HL-60 (cell line): ENCODE measurements at regions not wholly inside any gene's neighbourhood (a gene's known extent, or its start where the extent isn't known, plus 50 kb on each side); places are given as distances from the start of the nearest gene placed in this dataset.

Source experiments
- DNase-seq, 2 experiments: peaks; one replicate each; pipeline ENCODE4 v3.0.0-alpha.2; 2010 to 2020; ENCODE audit warnings: low read depth in 1 of 2, low spot score in 1 of 2
- H3K27ac ChIP-seq: fragments of 250-450 bp; sonication (Bioruptor Pico); replicated peaks from 2 replicates; pipeline ENCODE4 v1.5.1; 2020; ENCODE audit warnings: mild to moderate bottlenecking, moderate library complexity
- H3K27me3 ChIP-seq: fragments of 250-450 bp; sonication (Bioruptor Pico); 2 replicates; pipeline ENCODE4 v1.5.1; 2021; ENCODE audit warnings: mild to moderate bottlenecking, moderate library complexity; ENCODE audit not compliant: insufficient read depth, poor library complexity, severe bottlenecking
- H3K4me3 ChIP-seq: replicated peaks from 2 replicates; pipeline ENCODE4 v1.5.1; 2011; ENCODE audit warnings: mild to moderate bottlenecking, control low read depth, low read length; ENCODE audit not compliant: insufficient read depth
- GABPA ChIP-seq: IDR thresholded peaks from 2 replicates; pipeline ENCODE4 v1.6.1; 2012; ENCODE audit warnings: low read depth
- POLR2AphosphoS5 ChIP-seq: IDR thresholded peaks from 2 replicates; pipeline ENCODE4 v1.6.1; 2012; ENCODE audit warnings: low read depth
- REST ChIP-seq: IDR thresholded peaks from 2 replicates; pipeline ENCODE4 v1.6.1; 2012; ENCODE audit warnings: low read depth; ENCODE audit not compliant: insufficient replicate concordance
- SPI1 ChIP-seq: IDR thresholded peaks from 2 replicates; pipeline ENCODE4 v1.6.1; 2012; ENCODE audit warnings: low read depth, mild to moderate bottlenecking, borderline replicate concordance
- TF ChIP-seq, protein P1 (sequence below): IDR thresholded peaks from one replicate; pipeline ENCODE4 v1.5.1; 2011; ENCODE audit warnings: low read length, control low read depth, inconsistent platforms; ENCODE audit not compliant: insufficient read depth

GRCh38 chr7:125370502-125370901, 440.9 kb upstream of the POT1 start:
- Histone ChIP-seq H3K27me3 (no peaks in the 10 kb centered on the region), H3K27ac (no peak overlapping the region), H3K4me3 (no peak overlapping the region)
- DNase-seq = no peak
- no peak for TF ChIP-seq GABPA
- no peak for TF ChIP-seq POLR2AphosphoS5
- TF ChIP-seq REST = no peak
- no peak for TF ChIP-seq SPI1
- TF ChIP-seq, protein P1, sequence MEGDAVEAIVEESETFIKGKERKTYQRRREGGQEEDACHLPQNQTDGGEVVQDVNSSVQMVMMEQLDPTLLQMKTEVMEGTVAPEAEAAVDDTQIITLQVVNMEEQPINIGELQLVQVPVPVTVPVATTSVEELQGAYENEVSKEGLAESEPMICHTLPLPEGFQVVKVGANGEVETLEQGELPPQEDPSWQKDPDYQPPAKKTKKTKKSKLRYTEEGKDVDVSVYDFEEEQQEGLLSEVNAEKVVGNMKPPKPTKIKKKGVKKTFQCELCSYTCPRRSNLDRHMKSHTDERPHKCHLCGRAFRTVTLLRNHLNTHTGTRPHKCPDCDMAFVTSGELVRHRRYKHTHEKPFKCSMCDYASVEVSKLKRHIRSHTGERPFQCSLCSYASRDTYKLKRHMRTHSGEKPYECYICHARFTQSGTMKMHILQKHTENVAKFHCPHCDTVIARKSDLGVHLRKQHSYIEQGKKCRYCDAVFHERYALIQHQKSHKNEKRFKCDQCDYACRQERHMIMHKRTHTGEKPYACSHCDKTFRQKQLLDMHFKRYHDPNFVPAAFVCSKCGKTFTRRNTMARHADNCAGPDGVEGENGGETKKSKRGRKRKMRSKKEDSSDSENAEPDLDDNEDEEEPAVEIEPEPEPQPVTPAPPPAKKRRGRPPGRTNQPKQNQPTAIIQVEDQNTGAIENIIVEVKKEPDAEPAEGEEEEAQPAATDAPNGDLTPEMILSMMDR = no peak

DNA sequence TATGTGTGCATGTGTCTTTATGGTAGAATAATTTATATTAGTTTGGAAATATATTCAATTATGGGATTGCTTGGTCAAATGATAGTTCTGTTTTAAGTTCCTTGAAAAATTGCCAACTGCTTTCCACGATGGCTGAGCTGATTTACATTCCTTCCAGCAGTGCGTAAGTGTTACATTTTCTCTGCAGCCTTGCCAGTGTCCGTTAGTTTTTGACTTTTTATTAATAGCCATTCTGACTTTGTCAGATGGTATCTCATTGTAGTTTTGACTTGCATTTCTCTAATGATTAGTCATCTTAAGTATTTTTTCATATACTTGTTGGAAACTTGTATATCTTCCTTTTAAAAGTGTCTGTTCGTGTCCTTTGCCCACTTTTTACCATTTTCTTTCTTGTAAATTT, 434.2 kb upstream of the POT1 start:
- no peak for DNase-seq
- TF ChIP-seq REST (no peak), GABPA (no peak), POLR2AphosphoS5 (no peak), SPI1 (no peak)
- TF ChIP-seq, protein P1 = no peak
- H3K27me3 ChIP-seq = no peaks in the 10 kb centered on the region
- H3K27ac ChIP-seq = no peak overlapping the region
- no peak overlapping the region for H3K4me3 ChIP-seq

DNA sequence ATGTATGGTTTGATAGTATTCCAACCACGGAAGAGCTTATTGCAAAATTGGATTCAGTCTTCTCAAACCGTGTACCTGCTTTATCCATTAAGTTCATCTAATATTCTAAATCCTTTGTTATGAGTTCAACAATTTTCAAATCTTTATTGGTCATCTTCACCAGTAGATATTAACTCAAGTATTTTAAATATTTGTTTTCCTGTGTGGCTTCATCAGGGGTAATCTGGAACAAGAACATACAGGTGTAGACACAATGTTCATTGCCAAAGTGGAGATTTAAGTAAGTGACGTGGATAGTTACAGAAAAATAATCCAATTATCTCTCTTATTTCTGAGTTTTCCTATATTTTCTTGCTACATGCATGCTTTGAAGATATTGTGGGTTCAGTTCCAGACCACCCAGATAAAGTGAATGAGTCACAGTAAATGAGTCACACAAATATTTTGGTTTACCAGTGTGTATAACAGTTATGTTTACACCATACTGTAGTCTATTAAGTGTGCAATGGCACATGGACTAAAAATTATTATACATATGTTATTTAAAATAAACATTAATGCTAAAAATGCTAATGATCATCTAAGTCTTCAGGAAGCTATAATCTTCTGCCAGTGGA, 429.0 kb upstream of the POT1 start:
- H3K27me3 ChIP-seq = no peaks in the 10 kb centered on the region
- DNase-seq = no peak
- TF ChIP-seq SPI1 (no peak), POLR2AphosphoS5 (no peak), REST (no peak), GABPA (no peak)
- TF ChIP-seq, protein P1 = no peak
- H3K27ac ChIP-seq = no peak overlapping the region
- no peak overlapping the region for H3K4me3 ChIP-seq
